MM.1S (cell line): ENCODE measurements at regions not wholly inside any gene's neighbourhood (a gene's known extent, or its start where the extent isn't known, plus 50 kb on each side); places are given as distances from the start of the nearest gene placed in this dataset.

Experiments used
- DNase-seq: peaks from one replicate; pipeline ENCODE4 v3.0.0-alpha.2; 2015
- H2AFZ ChIP-seq: fragments of 300-600 bp; sonication (generic); 2 replicates; pipeline ENCODE4 v1.6.0; 2016; ENCODE audit warnings: antibody characterized with exemption, low read length
- H3F3A ChIP-seq: fragments of 300-600 bp; sonication (generic); 2 replicates; pipeline ENCODE4 v1.6.1; 2016; ENCODE audit warnings: mild to moderate bottlenecking, antibody characterized with exemption, low read length, moderate library complexity, mixed read lengths; ENCODE audit not compliant: insufficient read depth
- H3K27ac ChIP-seq: fragments of 300-600 bp; sonication (generic); 2 replicates; pipeline ENCODE4 v1.5.1; 2016; ENCODE audit warnings: mild to moderate bottlenecking, low read length
- H3K27me3 ChIP-seq: fragments of 300-600 bp; sonication (generic); replicated peaks from 2 replicates; pipeline ENCODE4 v1.6.0; 2016; ENCODE audit warnings: low read length; ENCODE audit not compliant: insufficient read depth
- H3K36me3 ChIP-seq: fragments of 300-600 bp; sonication (generic); replicated peaks from 2 replicates; pipeline ENCODE4 v1.6.1; 2016; ENCODE audit warnings: mild to moderate bottlenecking, low read length, mixed read lengths; ENCODE audit not compliant: insufficient read depth
- H3K4me1 ChIP-seq: fragments of 300-600 bp; sonication (generic); 2 replicates; pipeline ENCODE4 v1.6.1; 2016; ENCODE audit warnings: low read length, mixed read lengths
- H3K4me2 ChIP-seq: fragments of 300-600 bp; sonication (generic); 2 replicates; pipeline ENCODE4 v1.6.0; 2016; ENCODE audit warnings: low read depth, low read length
- H3K4me3 ChIP-seq: fragments of 300-600 bp; sonication (generic); 2 replicates; pipeline ENCODE4 v1.5.1; 2016; ENCODE audit warnings: low read length, mixed read lengths
- H3K79me2 ChIP-seq: fragments of 300-600 bp; sonication (generic); 2 replicates; pipeline ENCODE4 v1.6.1; 2016; ENCODE audit warnings: mixed run types, low read length, mixed read lengths
- H3K9ac ChIP-seq: fragments of 300-600 bp; sonication (generic); 2 replicates; pipeline ENCODE4 v1.6.1; 2016; ENCODE audit warnings: low read length, mixed read lengths
- H3K9me2 ChIP-seq: fragments of 300-600 bp; sonication (generic); replicated peaks from 2 replicates; pipeline ENCODE4 v1.6.1; 2016; ENCODE audit warnings: mild to moderate bottlenecking, low read length, mixed read lengths; ENCODE audit not compliant: insufficient read depth
- H3K9me3 ChIP-seq: fragments of 300-600 bp; sonication (generic); replicated peaks from 2 replicates; pipeline ENCODE4 v1.6.1; 2016; ENCODE audit warnings: mild to moderate bottlenecking, low read length, mixed read lengths; ENCODE audit not compliant: insufficient read depth
- H4K20me1 ChIP-seq: fragments of 300-600 bp; sonication (generic); 2 replicates; pipeline ENCODE4 v1.6.1; 2016; ENCODE audit warnings: mild to moderate bottlenecking, low read length, moderate library complexity, mixed read lengths; ENCODE audit not compliant: insufficient read depth
- EZH2 ChIP-seq: fragments of 300-600 bp; sonication (generic); optimal IDR thresholded peaks from 2 replicates; pipeline ENCODE3; 2017; ENCODE audit warnings: low read depth, mild to moderate bottlenecking, antibody characterized with exemption, low read length, mixed read lengths
- EZH2phosphoT487 ChIP-seq: fragments of 300-600 bp; sonication (generic); IDR thresholded peaks from 2 replicates; pipeline ENCODE4 v1.6.1; 2018; ENCODE audit warnings: antibody characterized with exemption, low read length
- TF ChIP-seq, protein P1 (sequence below): fragments of 300-600 bp; sonication (generic); IDR thresholded peaks from 2 replicates; pipeline ENCODE4 v1.5.1; 2016; ENCODE audit warnings: antibody characterized with exemption, low read length, mixed read lengths

DNA sequence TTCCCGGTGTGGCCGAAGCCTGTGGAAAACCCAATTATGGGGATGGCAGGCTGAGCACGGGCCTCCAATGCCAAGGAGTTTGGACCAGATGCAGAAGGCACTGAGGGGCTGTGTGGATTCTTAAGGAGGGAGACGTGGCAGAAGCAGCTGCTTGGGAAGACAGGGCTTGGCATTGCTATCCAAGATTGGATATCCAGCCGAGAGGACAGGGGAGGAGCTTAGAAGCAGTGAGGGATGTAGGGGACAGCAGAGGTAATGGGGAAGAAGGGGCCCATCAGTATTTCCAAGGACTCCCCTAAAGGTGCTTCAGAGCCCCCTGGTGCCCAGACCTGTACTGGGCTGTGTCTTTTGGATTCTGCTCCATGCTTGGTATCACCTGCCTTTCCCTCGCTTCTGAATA lies 112.8 kb upstream of the TLE3 start:
- Histone ChIP-seq H3K4me2 (no peak overlapping the region), H3K9me3 (no peaks in the 10 kb centered on the region), H3F3A (no peaks in the 10 kb centered on the region), H3K4me3 (no peak overlapping the region), H3K9ac (no peak overlapping the region), H3K27me3 (no peaks in the 10 kb centered on the region), H3K79me2 (no peaks in the 10 kb centered on the region), H3K27ac (no peak overlapping the region), H3K4me1 (peaks cover 10% of the 10 kb centered on the region), H3K9me2 (no peaks in the 10 kb centered on the region), H3K36me3 (no peaks in the 10 kb centered on the region), H2AFZ (no peak overlapping the region), H4K20me1 (no peaks in the 10 kb centered on the region)
- DNase-seq: no peak
- no peak for TF ChIP-seq EZH2phosphoT487
- TF ChIP-seq, protein P1, sequence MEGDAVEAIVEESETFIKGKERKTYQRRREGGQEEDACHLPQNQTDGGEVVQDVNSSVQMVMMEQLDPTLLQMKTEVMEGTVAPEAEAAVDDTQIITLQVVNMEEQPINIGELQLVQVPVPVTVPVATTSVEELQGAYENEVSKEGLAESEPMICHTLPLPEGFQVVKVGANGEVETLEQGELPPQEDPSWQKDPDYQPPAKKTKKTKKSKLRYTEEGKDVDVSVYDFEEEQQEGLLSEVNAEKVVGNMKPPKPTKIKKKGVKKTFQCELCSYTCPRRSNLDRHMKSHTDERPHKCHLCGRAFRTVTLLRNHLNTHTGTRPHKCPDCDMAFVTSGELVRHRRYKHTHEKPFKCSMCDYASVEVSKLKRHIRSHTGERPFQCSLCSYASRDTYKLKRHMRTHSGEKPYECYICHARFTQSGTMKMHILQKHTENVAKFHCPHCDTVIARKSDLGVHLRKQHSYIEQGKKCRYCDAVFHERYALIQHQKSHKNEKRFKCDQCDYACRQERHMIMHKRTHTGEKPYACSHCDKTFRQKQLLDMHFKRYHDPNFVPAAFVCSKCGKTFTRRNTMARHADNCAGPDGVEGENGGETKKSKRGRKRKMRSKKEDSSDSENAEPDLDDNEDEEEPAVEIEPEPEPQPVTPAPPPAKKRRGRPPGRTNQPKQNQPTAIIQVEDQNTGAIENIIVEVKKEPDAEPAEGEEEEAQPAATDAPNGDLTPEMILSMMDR: peak; percentile 14; the same call in 1 of the 2 replicates

DNA sequence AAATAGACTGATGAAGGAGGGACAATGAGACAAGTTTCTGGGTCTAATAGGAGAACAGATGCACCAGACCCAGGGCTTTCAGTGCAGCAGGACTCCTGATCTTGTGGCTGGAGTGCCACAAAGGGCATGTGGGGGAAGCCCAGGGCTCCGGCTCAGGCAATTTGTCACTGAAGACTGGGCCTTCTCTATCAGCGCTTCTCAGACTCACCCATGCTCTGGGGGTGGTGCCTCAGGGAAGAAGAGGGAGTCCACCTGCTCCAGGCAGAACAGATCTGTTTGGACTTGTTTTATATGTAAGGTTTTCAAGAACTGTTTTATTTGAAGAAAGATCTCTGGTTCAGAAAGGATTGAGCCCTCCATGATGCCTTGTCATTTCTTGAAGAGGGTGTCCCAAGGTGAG lies 112.4 kb upstream of the TLE3 start:
- no peak overlapping the region for H3K9ac ChIP-seq
- H3K36me3 ChIP-seq: no peaks in the 10 kb centered on the region
- peaks cover 14% of the 10 kb centered on the region for H3K4me1 ChIP-seq
- no peaks in the 10 kb centered on the region for H3F3A ChIP-seq
- no peaks in the 10 kb centered on the region for H3K9me3 ChIP-seq
- no peak overlapping the region for H3K4me2 ChIP-seq
- no peak overlapping the region for H3K4me3 ChIP-seq
- no peak for TF ChIP-seq EZH2
- TF ChIP-seq EZH2phosphoT487: no peak
- TF ChIP-seq, protein P1: no peak
- no peaks in the 10 kb centered on the region for H3K9me2 ChIP-seq
- no peak overlapping the region for H3K27ac ChIP-seq
- no peaks in the 10 kb centered on the region for H3K79me2 ChIP-seq
- H2AFZ ChIP-seq: no peak overlapping the region
- H3K27me3 ChIP-seq: no peaks in the 10 kb centered on the region
- DNase-seq: no peak
- H4K20me1 ChIP-seq: no peaks in the 10 kb centered on the region

DNA sequence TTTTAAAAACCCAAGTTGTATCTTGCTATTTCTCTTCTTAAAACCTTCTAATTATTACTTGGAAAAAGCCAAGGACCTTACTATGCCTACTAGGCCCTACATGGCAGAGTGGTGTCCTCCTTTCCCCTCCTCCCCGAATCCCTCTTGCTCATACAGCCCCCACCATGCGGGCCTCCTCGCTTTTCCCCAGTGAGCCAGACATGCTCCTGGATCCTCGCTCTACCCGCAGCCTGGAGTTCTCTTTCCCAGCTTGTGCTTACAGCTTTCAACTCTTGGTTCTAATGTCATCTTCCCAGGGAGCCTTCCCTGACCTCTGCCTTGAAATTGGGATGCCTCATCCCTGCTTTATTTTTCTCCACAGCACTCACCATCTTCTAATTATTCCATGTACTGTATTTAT lies 111.8 kb upstream of the TLE3 start:
- TF ChIP-seq, protein P1: no peak
- no peak for TF ChIP-seq EZH2
- no peaks in the 10 kb centered on the region for H3K79me2 ChIP-seq
- H2AFZ ChIP-seq: no peak overlapping the region
- no peak overlapping the region for H3K9ac ChIP-seq
- no peaks in the 10 kb centered on the region for H3K9me3 ChIP-seq
- no peaks in the 10 kb centered on the region for H4K20me1 ChIP-seq
- no peaks in the 10 kb centered on the region for H3K9me2 ChIP-seq
- H3K4me2 ChIP-seq: no peak overlapping the region
- peaks cover 18% of the 10 kb centered on the region for H3K4me1 ChIP-seq
- no peak overlapping the region for H3K27ac ChIP-seq
- no peaks in the 10 kb centered on the region for H3K27me3 ChIP-seq
- H3F3A ChIP-seq: no peaks in the 10 kb centered on the region
- H3K4me3 ChIP-seq: no peak overlapping the region
- DNase-seq: no peak
- no peaks in the 10 kb centered on the region for H3K36me3 ChIP-seq
